ENCODE measurements at regions not wholly inside any gene's neighbourhood (a gene's known extent, or its start where the extent isn't known, plus 50 kb on each side); places are given as distances from the start of the nearest gene placed in this dataset.
"Not testable (repeated sequence)": the region's sequence is repeated elsewhere in the genome, so short reads cannot be mapped to it uniquely, and the experiment has no call there.

DNA sequence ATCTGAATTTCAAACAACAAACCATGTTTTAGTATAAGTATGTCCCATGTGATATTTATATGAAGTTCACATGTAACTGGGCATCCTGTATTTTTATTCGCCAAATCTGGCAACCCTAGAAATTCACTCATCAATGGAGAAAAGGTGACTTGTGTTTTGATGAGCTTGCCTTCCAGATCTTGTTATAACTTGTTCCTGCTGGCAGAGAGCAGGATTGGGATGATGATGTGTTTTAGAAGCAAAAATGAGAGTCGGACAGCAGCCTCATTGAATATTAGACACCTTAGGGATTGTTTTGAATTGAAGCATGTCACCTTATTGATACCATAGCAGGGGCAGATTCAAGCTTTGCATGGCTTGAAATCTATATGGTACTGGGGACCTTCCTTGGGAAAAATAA lies 85.4 kb upstream of the MED13 start:
- no peak for DNase-seq (ENCODE audit: low read depth)

DNA sequence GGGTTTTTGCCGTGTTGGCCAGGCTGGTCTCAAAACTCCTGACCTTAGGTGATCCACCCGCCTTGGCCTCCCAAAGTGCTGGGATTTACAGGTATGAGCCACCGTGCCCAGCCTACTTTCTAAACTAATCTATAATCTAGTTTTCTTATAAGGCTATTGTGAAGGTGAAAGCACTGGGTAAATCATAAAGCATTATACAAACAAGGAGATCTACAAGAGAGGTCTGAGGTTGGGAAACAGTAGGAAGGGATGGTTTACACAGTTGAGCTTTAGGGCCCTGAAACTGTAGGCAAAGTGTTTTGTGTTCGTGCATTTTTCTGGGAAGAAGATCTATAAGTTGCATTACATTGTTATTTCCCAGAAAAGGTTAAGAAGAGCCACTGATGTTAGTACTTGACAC lies 84.9 kb upstream of the MED13 start:
- DNase-seq (ENCODE audit: low read depth) = no peak

DNA sequence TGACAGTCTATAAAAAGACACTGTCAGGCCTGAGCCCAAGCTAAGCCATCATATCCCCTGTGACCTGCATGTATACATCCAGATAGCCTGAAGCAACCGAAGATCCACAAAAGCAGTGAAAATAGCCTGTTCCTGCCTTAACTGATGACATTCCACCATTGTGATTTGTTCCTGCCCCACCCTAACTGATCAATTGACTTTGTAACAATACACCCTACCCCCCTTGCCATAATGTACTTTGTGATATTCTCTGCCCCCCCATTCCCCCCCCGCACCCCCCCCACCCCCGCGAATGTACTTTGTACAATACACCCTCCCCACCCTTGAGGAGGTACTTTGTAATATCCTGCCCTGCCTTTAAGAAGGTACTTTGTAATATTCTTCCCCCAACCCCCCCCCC lies 82.2 kb upstream of the MED13 start:
- no peak for DNase-seq (ENCODE audit: low read depth)

DNA sequence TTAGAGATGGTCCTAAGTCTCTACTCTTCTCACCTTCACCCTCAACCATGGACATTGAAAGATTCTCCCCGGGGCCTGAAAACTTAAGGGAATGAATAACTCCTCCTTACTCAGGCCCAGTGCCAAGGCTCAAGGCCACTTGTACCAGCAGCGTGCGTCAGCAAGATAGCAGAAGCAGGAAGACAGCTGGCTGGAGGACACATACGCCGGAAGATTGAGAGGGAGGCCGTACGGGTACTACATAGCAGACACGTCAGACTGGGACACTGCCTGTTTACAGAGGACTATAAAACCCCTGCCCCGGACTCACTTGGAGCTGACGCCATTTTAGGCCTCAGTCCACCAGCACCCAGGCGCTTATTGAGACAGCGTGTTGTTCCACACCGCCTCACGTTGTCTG lies 75.8 kb upstream of the MED13 start:
- DNase-seq (ENCODE audit: low read depth) = no peak

DNA sequence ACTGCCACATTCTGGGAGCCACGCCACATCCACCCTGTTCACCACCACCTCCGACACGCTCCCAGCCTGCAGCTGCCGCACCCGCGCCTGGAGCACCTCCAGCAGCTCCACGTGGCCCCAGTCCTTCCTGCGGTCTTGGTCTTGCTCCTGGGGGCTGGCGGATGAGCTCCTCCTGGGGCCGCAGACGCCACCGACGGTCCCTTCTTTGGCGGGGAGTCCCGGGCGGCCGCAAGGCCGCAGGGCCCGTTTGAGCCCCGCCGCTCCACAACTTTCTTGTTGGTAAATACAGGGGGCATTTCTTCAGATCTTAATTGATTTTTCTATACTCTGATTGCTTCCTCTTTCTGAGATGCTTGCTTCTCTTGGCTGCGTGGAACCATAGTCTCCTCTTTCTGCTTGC lies 75.3 kb upstream of the MED13 start:
- no peak for DNase-seq (ENCODE audit: low read depth)

DNA sequence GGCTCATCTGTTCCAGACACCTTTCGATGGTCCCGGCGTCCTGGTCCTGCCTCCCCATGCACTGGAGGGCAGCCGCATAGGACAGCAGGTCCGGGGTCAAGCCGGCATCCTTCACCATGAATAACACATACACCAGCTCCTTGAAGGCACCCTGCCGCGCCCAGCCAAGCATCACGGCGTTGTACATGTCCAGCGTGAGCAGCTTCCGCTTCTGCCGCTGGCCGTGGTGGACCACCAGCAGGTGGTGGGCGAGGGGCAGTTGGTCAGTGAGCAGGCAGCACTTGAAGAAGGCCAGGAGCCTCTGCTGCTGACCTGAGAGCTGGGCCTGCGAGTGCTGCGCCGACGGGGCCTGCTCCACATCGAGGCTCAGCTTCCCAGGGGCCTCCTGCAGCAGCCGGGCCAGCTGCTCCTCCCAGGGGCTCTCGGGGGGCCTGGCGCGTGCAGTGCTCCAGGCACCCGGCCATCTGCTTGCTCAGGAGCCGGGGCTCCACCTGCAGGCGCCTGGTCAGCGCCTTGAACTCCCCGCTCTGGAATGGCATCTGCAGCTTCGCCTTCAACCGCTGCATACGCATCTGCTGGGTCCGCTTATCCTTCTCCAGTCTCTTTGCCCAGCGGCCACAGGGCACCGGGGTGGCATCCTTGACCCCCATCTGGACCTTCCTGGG lies 74.7 kb upstream of the MED13 start:
- DNase-seq (ENCODE audit: low read depth) = not testable (repeated sequence)

DNA sequence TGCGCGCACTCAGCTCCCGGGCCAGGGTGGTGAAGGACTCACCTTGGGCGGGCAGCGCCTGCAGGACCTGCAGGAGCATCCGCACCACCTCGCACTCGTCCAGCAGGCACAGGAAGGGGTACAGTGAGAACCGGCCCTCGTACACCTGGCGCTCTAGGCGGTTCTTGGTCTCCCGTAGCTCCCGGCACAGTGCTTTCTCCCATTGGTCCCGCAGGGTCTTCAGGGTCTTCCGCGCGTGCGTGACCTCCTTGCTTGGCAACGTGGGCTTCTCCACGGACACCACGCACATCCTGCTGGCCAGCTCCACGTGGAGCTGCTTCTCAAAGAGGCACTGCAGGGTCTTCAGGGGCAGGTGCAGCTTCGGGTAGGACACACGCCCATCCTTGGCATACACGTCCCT lies 74.1 kb upstream of the MED13 start:
- no peak for DNase-seq (ENCODE audit: low read depth)

DNA sequence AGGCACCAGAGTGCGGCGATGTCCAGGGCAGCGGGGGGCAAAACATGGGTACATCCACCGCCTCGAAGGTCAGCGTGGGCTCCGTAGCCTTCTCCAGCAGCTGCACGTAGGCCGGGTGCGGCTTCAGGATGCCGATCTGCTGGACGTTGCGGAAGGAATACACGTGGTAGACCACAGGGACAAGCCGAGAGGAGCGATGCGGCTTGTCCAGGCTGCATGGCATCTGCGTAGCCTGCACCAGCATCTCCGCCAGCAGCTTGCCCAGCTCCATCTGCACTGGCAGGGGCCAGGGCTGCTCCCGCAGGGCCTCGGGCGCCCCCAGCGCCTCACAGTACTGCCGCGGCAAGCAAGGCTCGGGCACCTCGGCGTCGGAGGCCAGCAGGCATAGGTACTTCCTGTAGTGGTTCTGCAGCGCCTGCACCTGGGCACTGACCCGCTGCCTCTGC lies 73.6 kb upstream of the MED13 start:
- DNase-seq (ENCODE audit: low read depth) = not testable (repeated sequence)

DNA sequence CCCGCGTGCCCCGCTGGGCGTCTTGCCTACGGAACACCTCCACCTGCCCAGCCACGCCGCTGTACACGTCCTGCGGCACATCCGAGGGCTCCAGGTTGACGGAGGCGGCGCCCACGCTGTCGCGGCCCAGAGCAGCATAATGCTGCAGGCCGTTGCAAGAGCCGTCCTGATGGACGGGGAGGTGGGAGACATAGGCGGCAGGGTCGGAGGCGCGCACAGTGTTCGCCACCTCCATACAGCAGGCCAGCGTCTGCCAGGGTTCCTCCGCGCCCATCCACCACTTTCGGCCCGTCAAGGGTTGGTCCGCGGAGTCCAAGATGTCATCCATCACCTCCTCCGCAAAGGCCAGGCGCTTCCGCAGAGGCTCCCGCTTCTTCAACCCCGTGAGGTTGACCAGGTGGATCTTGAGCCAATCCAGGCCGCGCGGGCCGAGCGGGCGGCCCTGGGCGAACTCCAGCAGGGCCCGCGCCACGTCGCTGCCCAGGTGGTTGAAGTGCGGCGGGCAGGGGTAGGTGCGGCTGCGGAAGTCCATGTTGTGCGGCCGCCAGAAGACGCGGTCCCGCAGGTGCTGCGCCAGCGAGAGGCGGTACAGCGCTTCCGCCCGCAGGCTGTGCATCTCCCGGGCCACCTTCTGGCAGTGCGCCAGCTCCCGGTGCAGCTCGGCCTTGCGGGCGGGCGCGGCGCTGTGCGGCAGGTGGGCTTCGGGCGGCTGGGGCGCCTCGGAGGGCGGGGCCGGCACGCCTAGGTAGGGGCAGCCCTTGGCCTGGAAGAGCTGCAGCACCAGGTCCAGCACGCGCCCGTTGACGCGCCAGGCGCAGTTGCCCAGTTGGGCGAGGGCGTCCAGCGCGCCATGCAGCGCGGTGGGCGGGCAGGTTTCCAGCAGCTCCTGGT lies 72.9 kb upstream of the MED13 start:
- DNase-seq (ENCODE audit: low read depth) = not testable (repeated sequence)

DNA sequence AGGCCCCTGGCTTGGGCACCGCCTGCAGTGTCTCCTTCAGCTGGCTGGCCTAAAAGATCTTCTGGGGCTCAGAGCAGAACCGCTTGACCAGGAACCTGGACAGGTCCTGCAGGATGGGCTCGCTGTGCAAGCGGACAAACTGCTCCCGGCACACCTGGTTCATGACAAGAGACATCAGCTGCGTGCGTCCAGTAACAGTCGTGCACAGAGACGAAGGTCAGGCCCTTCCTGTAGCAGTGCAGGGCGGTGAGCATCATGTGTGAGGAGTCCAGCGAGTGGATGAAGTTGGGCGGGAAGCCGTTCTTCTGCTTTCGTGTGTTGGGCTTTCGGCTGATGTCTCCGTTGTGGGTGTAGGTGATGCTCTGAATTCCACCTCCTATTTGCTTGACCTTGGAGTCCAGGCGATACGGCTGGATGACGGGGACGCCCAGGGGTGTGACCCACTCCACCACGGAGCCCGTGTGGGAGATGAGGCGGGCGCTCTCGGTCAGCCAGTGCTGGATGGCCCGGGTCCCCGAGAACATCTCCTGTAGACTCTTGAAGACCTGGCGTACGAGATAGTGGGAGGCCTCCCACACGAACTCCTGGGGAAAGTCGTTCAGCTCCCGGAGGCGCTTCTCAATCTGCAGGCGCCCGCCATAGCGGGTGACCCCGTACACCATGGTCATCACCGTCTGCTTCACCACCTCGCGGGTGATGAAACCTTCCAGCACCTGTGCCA lies 72.1 kb upstream of the MED13 start:
- DNase-seq (ENCODE audit: low read depth) = not testable (repeated sequence)

DNA sequence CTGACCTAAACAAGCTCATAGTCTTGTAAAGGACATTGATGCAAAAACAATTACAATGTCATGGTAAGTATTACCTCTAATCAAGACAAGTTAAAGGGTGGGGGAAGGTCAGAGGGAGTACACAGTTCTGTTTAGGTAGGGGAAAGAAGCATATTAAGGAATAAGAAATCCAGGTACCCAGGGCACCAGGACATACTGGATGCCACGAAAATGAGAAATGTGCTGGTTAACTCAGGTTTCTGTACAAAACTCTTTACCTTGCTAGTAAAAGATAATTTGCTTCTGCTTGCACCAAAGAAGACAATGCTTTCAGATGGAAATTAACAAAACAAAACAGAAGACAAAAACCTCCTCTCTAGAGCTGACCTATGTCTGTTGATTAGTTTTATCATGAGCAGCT lies 70.7 kb upstream of the MED13 start:
- no peak for DNase-seq (ENCODE audit: low read depth)

DNA sequence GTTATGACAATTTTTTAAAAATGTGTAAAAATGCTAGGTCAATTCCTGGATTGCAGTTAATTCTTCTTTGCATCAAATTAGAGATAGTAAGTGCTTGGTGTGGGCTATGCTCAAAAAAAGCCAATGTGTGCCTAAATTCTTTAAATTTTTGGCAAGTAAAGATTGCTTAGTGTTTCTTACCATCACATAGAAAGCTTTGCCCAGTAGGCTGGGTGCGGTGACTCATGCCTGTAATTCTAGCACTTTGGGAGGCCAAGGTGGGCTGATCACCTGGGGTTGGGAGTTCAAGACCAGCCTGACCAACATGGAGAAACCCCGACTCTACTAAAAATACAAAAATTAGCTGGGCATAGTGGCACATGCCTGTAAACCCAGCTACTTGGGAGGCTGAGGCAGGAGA lies 70.0 kb upstream of the MED13 start:
- DNase-seq (ENCODE audit: low read depth) = not testable (repeated sequence)

DNA sequence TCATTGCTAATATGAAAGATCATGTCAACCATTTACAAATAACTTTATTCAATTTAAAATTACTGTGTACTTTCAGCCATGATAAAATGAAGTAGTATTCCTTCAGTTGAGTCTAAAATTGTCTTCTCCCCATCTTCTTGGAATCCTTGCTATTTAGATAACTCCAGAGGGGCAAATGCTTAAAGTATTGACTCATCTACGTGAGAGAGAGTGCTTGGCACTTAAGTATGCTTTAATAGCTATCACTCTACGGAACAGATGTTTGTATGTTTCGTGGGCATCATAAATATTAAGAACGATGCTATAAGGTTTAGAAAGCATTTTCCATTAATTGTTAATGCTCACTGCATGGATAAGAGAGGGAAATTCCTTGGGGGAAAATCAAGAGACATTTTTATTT lies 69.3 kb upstream of the MED13 start:
- peak; percentile 18 for DNase-seq (ENCODE audit: low read depth)

DNA sequence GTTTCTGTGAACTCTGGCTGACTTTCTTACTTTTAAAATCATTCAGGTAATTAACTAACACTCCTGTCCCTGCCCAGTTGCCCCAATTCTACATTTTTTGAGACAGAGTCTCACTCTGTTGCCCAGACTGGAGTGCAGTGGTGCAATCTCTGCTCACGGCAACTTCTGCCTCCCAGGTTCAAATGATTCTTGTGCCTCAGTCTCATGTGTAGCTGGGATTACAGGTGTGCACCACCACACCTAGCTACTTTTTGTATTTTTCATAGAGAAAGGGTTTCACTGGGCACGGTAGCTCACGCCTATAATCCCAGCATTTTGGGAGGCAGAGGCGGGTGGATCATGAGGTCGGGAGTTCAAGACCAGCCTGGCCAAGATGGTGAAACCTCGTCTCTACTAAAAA lies 66.2 kb upstream of the MED13 start:
- not testable (repeated sequence) for DNase-seq (ENCODE audit: low read depth)

DNA sequence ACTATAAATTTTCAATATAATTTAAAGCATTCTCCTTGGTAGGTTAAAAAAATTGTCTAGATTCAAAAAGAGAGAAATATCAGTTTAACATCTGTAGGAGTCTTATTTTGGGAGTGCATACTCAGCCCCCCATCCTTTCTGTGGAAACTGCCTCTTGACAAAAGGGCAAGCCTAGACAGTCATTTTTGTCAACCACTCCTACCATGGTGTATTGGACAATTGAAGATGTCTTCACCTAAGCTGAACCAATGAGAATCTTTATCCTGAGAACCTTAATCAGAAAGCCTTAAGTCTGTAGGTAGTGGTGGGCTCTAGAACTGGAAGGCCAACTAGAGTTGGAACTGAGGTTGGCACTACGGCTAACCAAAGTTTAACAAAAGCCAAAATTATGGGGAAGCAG lies 65.7 kb upstream of the MED13 start:
- DNase-seq (ENCODE audit: low read depth) = no peak

DNA sequence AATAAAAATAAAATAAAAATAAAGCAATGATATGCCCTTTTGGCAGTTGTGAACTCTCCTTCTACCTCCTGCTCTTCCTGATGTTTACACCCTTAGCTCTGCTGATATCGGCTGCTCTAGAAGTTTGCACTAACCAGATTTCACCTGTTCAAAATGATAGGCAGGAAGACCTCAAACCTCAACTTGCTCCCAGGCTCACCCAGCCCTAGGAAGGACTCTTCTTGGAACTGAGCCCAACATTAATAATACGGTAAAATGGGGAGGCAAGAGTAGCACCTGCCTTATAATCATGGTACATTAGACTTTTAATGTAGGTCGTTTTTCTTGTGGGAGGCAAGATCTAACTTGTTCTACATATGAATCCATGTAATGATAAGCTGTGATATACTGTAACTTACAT lies 61.2 kb upstream of the MED13 start:
- DNase-seq (ENCODE audit: low read depth) = no peak

DNA sequence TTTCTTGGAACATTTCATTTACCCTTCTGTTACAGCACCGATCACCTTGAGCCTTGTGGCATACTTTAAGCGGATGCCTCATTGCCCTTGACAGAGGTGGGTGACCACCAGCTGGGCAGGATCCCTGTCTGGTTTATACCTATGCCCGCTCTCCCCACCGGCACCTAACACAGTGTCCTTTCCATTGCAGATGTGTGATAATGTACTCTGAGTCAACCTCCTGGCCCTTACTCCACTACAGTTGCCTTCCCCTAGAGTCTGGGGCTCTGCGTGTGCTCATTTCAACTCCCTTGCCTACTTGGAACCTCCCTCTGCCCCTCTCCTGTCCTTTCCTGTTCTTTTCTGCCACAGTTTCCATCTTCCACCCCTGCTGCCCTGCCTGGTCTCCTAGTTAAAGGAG lies 60.2 kb upstream of the MED13 start:
- no peak for DNase-seq (ENCODE audit: low read depth)

DNA sequence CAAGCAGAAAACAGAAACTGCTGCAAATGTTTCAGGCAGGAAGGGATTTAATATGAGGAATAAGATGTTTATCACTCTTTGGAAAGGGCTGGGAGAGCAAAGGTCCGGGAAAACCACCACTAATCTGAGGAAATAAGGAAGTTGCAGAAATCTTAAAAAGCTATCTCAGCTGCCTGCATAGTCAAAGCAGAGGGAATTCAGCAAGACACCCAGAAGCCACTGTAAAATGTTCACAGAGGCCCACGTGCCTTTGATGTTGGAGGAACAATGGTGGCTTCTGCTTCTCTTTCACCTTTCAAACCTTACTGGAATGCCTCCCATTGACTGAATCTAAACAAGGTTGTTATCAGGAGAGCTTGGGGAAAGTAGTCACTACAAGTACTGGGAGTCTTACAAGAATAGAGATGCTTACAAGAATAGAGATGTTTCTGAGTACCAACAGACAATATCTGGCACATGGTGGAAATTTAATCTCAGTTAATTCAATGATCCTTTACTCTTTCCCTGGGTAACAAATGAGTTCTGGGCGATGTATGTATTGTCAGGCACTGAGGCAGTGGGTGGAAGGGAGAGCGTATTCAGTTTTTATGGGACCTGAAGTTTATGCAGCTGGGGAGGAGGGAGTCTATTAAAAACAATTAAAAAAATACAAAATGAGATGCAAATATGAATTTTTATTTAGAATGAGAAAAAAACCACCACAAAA lies 56.1 kb upstream of the MED13 start:
- DNase-seq (ENCODE audit: low read depth) = no peak

DNA sequence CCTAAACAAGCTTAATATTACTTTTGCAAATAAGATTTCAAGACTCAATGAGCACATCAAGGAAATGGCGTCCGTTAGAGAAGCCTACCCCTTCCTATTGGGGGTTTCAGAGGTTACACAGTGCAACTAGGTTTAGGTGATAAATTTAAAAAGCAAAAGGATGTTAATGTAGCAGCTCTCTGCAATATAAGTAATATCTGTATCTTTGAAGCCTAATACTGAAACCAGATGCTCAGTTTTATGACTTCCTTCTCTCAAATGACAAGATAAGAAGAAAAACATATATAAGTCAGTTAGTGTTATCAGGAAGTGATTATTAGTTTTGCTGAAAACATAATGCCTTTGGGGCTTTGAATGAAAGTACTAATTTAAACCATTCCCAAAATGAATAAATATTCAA lies 54.3 kb upstream of the MED13 start:
- DNase-seq (ENCODE audit: low read depth) = no peak
